Stimulated activated CD8-positive, alpha-beta memory T cell treated with anti-CD3 and anti-CD28 coated beads, Interleukin-2, amount 100 ng/mL, for 1 hour (primary cell): ENCODE measurements at regions not wholly inside any gene's neighbourhood (a gene's known extent, or its start where the extent isn't known, plus 50 kb on each side); places are given as distances from the start of the nearest gene placed in this dataset.

Source experiments
- DNase-seq, 2 donors: peaks; one replicate each; pipeline ENCODE4 v3.0.0-alpha.2; 2020; ENCODE audit warnings: low read depth in 2 of 2

DNA sequence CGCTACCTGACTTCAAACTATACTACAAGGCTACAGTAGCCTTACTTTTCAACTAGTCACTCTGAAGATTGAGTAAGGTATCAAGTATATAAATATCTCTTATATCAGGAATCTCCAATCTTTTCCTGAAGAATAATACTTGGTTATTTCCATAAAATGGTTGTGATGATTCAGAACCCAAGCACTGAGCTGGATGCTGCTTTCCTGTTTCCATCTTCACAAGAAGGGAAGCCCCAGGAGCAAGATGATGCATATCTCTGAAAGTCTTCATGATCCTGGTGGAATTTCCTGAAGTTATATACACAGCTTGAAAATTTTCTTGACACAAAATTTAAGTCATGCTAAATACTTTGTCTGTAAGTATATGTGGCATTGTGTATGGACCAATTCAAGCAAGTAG, 243.9 kb upstream of the TANK start:
- no peak for DNase-seq

DNA sequence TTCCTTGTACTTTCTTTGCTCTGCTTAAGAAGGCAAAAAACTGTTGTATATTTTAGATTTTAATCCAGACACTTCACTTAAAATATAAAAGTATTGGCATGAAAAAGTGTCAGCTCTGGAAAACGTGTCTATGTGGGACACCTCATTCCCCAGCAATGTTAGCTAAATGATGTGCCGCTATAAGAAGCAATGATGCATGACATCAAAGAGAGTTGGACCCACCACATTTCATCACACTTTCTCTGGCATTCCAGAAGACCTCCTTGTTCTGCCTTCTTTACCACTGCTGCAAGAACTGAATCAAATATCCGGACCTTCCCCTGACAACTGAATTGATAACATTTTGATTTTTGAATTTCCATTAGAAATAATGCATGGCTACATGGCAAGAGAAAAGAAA, 242.4 kb upstream of the TANK start:
- DNase-seq: no peak

DNA sequence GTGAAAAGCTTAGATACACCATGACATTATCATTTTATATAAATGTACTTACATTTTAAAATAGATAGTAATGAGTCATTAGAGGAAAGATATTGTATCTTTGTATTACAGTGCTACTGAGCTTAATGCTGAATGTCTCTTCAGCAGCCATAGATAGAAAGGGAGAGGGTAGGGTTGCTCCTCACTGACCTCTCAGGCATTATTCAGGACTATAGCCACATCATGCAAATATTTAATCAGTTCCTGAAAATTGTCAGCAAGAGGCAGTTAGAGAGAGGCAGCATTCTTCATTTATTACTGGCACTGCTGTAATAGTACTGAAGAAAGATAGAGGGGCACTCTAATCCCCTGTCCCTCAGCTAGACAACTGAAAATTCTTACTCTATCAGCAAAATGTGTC, 242.0 kb upstream of the TANK start:
- no peak for DNase-seq

DNA sequence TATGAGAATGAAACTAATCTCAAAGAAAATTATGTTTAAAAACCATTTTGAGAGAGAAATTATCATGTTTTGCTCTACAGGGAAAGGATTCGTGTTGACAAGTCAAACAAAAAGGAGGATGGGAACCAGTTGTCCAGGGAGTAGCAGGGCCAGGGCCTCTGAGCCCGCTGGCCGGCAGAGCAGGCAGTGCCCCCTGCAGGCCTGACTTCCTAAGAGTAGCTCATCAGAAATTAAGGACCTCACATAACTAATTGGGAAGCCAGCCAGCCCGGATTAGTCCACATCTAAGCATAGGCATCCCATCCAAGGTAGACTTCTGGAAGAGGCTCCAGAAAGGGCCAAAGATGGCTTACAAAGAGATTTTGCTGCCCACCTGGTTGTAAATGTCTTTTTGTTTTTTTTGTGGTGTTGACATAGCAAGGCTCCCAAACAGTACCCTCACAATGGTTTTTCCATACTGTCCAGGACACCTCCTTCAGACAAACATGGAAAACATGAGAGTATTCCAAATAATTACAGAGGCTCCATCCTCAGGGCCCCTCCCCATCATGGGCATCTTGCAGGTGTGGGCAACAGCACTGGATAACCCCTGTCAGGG, 241.2 kb upstream of the TANK start:
- DNase-seq: no peak

DNA sequence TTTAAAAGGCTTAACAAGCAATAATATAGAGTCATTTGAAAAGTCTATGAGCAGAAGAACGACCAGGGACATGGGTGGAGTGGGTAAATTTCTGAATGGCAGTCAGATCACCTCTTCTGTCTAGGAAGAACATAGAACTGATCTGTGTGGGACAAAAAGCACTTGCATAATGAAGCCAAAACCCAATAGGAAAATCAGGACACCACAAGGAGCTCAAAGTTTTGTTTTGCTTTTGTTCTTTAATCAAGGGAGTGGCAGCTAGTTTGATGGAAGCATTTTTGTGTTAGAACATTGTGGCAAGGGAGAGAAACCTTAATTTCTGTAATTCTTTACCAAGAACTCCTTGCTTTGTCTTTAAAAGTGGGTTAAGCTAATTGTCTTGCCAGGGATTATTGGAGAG, 240.2 kb upstream of the TANK start:
- DNase-seq: no peak

DNA sequence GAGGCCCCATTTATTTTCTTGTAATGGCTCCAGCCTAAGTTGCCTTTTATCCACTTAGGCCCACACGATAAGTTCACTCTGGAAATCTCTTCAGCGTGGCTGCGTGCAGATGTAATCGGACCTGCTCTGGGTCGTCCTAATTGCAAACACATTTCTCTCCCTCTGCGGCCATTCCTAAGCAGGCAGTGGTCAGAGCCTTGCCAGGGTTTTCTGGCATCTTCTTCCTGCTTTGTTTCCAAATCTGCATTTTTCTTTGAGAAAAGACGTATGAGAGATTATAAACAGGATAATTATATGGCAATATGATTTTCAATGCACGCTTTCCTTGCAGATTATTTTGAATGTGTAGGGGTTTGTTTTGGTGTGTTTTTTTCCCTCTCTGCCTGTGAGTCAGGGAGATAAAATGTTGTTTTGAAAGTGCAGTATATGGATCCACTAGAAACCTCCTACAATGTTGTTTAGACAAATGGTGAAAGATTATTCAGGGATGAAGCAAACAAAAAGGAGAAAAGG, 239.4 kb upstream of the TANK start:
- DNase-seq: no peak

DNA sequence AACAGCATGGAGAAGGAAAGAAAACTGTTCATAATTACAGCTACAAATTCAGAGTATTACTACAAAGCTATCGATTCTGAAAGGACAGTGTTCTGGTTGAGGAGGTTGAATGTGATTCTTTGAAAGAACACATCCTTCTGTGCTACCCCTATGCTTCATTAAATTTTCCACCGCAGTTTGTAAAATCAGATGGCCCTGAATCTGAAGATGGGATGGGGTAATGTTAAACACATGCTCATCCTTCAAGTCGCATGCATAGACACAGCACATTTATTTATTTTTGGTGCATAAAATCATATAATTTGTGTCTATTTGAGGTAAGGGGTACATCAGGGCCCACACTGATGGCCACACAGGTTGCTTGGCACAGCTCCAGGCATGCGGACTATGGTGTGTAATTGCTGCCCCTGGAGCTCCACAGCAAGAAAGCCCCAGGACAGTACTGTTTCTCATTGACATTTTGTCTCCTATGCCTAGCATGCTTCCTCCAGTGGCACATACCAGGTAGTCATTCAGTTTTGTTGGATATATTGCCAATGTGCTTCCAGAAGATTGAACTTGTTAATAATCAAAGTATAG, 238.8 kb upstream of the TANK start:
- DNase-seq: no peak

DNA sequence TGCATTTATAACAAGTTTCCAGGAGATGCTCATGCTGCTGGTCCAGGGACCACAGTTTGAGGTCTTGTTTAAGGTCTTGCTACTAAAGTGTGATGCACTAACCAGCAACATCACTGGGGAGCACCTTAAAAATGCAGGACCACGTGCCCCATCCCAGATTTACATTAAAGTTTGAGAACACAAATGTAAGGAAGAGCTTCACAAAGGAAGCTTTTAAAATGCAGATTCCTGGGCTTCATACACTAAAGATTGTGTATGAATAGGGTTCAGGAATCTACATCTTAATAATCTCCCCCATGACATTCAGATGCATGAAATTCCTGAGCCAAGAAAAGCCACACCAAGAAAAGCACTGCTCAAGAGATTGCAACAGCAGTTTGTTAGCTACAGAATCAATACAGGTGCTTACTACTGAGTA, 235.3 kb upstream of the TANK start:
- DNase-seq: no peak

DNA sequence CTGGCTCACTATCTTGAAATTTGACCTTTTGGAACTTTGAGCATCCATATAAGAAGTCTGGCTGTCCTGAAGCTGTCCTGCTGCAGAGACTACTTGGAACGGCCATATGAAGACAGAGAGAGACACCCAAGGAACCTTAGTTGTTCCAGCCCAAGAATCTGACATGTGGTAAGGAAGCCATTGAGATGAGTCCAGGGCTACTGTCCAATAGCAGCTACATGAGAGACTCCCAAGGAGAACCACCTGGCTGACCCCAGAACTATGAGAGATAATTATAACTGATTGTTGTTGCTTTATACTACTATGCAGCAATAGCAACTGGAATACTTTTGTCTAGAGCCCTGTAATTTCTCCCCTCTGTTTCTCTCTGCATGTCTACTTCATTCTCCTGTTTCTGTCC, 234.3 kb upstream of the TANK start:
- DNase-seq: no peak

DNA sequence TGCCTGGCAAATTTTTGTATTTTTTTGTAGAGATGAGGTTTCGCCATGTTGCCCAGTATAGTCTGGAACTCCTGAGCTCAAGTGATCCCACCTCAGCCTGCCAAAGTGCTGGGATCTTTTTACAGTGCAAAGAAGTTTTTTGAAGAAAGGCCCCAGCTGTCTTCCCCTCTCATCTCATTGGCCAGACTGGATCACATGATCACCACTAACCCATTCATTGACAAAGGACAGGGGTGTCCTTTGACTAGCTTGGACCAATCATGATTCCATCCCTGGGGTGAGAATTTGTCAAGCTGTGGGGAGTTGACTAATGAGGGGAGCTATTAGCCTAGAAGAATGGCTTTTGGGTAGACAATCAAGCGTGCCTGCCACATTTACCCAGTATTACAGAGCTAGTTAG, 232.9 kb upstream of the TANK start:
- DNase-seq: no peak

DNA sequence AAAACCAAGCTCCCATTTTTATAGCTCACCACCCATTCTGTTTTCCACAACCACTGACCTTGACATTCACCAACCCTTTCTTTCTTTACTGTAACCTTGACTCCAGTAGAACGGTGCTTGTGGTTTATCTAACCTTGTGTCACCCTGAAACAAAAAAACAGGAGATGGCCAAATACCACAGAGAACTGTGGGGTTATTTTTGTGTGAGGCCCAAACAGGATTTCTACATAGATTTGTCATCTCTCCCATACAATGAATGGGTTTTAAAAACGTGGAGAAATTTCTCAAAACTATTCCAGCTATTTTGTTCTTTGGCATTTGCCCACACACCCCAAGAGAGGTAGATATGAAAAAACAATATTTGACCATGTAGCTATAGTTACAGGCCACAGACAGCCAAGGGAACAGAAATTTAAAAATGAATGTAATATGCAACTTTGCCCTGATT, 231.3 kb upstream of the TANK start:
- no peak for DNase-seq

DNA sequence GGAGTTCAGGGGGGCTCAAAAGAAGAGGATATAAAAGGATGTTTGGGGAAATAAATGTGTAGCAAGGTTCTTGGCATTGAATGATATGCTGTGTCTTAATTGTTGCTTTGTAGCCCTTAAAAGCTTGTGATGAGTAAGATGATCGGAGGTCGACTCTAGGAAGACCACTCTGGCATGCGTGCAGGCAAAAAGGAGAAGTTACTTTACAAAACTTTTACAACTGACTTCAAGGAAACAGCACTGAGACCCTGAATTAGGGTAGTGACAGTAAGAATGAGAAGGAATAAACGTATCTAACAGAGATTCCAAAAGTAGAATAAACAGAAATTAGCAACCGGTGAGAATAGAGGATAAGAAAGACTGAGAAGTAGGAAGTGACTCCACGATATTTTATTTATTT, 228.7 kb upstream of the TANK start:
- DNase-seq: no peak

DNA sequence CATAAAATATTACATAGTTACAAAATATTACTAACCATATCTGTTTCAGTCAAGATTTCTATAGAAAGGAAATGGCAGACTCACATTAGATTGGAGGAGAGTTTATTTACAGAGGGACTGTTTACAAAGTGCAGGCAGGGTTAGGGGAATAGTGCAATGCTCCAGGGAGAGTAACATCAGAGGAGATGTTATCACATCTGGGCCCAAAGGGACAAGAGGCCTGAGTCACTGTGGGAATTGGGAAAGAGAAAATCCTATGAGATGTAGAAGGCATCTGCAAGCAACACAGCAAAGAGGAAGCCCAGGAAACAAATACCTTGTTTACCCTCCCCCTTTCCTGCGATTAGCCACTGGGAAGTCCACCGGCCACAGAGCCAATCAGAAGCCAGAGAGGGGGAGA, 227.3 kb upstream of the TANK start:
- no peak for DNase-seq

DNA sequence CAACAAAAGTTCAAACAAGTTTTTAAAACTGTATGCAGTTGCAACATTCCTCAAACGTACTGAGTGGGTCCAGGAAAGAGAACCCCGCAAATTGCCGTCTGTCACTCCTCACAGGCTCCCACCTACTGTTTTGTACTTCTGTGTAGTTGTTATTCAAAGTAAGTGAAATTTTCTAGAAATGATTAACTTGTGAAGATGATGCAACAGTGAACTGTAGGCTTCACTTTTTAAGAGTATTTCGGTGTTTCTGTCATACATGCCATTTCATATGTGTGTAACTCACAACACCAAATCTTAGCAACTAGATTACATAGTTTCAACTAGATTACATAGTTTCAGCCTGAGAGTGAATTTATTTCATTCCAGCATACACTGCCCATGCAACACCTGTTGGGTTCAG, 226.0 kb upstream of the TANK start:
- DNase-seq: no peak

DNA sequence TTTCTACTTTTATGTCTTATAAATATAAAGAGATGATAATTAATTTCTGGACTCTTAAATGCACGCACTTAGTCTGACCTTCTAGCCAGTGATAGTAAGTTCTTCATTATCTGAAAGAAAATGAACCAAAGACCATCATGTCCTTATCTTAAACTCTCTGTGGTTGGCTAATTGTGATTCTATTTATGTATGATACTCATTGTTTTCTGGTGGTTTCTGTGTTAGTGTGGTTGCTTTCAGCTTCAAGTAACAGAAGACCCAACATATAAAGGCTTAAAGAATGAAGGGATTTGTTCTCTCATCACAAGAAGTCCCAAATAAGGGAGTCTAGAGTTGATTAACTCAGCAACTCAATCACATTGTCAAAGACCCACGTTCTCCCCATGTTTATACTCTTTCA, 225.2 kb upstream of the TANK start:
- no peak for DNase-seq

DNA sequence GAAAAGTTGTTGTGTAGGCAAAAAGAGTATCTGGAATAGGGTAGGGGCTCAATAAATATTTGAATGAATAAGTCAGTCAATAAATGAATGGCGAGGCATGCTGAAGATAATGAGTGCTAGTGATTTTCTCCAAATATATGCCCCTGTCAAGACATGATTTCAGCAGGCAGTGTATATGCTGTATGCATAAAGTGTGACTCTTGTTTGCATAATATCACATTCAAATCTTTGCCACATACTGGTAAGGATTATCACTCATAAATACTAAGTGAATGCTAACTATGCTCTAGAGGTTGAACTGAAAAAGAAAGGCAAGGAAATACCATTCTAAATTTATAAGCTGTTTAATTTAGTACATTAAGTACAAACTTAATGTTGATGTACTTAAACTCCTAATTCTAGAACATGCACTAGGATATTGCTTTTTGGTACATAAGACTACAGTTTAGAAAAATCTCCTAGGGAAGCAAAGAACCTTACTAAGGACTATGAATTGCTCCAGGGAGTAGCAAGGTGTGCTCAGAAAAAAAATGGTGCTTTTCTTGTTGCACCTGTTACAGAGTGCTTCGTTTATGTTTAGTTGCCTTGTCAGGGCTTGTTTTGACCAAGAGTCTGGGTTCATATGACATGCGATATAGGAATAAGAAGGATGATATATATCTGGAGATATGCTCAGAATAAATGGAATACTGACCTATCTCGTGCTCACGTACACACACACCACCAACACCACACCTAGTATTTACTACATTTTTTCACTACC, 224.0 kb upstream of the TANK start:
- no peak for DNase-seq

DNA sequence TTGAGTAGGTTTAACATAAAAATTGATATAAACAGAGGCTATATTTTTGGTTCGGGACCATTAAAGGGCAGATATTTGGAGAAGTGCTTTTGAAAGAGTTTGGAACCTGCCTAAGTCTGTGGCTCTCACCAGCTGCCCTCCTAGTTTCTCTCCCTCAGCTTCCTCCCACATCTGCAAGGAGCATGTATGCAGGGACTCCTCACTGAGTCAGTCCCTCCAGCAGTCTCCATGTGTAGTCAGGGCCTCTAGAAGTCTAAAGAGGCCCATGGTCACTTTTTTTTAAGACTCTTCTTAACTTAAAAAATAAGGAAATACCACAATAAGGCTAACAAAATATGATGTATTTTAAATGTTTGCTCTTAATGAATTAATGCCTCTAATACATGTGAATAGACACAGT, 220.0 kb upstream of the TANK start:
- DNase-seq: no peak

DNA sequence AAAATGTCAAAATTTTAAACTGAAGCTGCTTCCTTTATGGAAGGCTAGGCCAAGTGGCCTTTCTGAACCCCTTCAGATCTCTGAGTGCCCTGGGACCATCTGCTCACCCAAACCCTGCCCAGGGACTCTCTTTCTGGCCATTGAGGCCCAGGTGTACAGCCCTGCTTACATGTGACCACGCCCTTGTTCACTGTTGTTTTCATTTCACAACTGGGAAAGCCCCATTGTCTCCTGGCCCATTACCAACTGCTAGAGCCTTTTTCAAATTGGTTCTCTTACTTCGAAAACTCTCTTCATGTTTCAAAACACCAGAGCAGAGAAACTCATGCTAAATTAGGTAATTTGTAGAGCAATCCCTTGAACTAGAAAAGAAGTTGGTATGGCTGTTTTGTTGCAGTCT, 219.5 kb upstream of the TANK start:
- DNase-seq: no peak

DNA sequence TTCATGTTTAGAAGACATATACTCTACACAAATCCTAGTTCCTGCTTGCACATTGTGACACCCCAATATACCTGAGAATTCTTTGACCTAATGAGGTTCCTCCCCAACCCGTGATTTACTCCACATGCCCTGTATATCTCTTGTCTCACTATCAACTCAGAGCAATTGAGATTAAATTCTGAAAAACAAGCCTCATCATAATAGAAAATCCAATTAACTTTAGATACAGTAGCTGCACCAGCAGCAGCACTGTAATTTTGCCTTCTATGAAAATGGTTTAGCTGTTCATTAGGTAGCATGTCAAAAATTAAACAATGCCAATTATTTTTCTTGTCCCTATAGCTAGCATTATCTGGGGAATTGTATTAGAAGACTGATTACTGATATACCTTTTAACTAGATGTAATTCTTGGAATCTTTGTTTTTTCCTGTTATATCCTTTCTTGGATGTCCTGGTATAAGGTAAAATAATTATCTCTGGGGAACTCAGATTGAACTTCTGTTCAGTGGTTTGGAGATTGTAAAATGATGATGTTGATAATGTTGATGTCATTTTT, 218.9 kb upstream of the TANK start:
- no peak for DNase-seq

DNA sequence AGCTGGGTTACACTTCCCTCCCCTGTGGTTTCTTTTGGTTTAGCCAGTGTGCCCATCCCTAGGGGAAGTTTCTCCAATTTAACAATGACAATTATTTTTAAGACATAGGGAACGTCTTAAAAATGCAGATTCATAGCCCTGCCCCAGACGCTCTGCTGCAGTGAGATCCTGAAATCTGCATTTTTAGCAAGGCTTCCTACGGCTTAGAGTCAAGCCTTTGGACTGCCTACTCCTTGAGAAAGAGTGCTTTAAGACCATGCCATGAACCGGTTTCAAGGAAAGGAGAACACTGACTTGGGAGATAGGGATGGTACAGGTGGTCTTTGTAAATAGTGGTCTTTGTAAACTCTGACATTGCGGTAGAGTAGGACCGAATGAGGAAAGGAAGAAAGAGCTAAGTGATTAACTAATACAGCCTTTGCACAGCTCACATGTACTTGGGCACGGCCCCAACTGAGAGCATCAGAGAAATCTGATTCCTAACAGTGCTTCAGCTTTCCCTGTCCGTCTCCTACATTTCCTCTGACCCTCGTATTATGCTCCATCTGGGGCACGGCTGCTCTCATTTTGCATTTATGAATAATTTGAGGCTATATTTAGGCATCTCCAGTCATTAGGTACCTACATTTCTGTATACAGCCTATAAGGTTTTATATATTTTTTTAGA, 217.6 kb upstream of the TANK start:
- no peak for DNase-seq

DNA sequence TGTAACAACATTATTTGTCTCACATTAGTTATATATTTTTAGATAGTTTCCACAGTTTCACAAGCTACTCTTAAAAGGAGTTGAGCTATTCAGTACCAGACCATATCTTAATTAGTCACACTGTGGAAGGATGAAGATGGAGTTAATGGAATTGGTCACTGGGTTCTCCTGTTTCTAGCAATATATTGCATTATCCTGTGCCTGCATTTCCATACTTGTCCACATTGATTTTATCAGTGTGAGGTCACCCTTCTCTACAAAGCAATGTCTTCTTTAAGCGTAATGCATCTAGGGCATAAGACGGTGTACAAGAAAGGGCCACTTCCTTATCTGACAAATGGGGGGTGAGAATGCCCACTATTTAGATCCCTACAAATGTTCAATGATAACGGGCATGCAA, 216.8 kb upstream of the TANK start:
- no peak for DNase-seq

DNA sequence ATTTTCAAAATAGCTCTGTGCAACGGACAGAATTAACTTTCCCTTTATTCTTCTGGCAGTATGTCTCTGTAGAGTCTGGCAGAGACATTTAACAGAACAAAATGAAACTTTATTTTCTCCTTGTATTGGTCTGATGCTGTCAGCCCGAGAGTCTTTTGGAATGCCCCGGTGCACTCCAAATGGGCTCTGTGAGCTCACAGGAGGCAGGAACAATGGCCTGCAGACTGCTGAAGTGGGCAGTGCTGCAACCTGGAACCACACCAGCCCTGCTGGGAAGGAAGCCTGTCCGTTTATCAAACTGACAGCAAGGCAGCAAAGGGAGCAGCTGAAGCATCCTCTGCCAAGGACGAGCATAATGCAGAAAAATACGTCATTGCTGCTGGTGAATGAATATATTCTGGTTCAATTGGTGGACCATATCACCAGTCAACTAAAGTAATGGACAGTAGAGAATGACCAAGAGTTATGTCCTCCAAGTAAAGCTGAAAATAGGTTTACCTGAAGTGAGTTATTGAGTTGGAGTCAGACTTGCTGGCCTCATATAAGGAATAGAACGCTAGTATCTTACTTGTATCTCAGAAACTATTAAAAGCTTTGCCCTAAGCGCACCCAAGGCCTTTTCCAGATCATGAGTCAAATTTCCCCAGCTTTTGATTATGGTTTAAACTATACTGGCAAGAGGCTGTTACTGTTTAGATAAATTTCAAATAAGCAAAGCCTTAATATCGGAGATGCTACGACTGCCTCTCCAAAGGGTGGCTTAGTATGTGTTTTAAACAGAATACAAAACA, 207.6 kb upstream of the TANK start:
- no peak for DNase-seq
